ENCODE measurements at regions not wholly inside any gene's neighbourhood (a gene's known extent, or its start where the extent isn't known, plus 50 kb on each side); places are given as distances from the start of the nearest gene placed in this dataset.

DNA sequence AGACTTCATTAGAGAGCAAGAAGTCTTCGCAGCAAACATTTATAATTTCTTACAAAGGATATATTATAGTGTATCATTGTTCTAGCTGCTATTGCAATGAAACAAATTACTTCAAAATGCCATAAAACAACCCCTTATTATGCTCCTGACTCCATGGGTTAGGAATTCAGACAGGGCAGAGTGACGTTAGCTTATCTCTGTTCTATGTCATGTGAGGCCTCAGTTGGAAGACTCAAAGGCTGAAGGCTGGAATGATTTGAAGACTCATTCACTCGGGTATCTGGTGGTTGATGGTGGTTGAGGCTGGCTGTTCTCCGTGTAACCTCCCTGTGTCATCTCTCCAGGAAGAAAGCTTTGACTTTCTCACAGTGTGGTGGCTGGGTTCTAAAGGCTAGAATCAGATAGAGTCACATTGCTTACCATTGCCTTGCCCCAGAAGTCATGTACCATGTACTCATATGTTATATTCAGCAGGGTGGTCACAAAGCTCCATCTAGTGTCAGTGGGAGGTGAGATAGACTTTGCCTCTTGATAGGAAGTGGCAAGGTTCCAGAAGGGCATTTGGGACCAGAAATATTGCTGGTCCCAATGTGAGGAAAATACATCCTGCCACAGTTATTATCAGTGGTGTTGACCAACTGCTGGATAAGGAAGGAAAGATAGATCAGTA is 226.9 kb downstream of the TMEM38B start:
- no peak for DNase-seq (ENCODE audit: low spot score)

DNA sequence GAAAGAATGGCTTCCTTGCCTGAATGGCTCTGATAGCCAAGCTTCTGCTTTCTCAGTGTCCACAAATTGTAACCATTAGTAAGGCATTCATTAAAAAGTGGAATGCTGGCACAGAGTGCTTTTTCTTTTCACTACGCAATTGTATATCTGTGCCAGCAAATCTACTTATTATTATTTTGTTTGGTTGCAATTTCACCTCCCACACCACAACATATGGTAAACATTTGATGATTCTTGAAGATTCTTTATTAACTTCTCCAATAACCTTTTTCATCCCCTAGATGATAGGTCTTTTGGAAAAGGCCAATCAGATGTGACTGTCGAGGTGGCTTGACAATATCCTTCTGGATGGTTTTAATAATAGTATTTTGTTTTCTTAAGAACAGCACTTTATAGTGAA is 234.1 kb downstream of the TMEM38B start:
- no peak for DNase-seq (ENCODE audit: low spot score)

DNA sequence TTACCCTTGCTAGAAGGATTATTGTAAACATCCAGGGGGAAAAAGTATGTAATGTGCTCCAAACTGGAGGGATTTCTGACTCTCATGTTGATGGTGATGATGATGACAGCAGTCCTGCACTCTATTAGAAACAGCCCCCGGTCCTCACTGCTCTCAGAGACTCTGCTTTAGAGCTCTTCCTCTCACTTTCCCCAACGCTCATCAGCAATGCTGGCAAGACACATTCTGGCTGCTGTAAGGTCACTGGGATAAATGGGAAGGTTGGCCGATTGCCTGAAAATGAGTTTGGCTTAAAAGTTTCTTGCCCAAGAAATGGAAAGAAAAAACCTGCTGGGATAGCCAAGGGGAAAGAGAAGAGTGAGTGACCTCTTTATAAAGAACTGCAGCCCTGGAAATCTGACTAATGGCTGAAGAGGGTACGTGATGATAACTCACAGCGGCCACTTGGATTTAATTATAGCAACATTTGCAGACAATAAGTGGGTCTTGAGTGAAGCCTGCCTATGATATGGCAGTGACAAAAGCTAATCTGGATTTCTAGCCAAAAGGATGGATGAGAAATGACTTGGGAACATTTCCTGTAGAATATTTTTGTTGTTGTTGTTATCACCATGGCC is 235.8 kb downstream of the TMEM38B start:
- no peak for DNase-seq (ENCODE audit: low spot score)

- no peak for DNase-seq (ENCODE audit: low spot score)
Measured at GRCh38 chr9:105932276-105932675, 237.9 kb downstream of the TMEM38B start.

GRCh38 chr9:105950448-105950847 is 256.1 kb downstream of the TMEM38B start:
- DNase-seq (ENCODE audit: low spot score), result no peak

GRCh38 chr9:105950894-105951293 is 256.6 kb downstream of the TMEM38B start:
- no peak for DNase-seq (ENCODE audit: low spot score)

DNA sequence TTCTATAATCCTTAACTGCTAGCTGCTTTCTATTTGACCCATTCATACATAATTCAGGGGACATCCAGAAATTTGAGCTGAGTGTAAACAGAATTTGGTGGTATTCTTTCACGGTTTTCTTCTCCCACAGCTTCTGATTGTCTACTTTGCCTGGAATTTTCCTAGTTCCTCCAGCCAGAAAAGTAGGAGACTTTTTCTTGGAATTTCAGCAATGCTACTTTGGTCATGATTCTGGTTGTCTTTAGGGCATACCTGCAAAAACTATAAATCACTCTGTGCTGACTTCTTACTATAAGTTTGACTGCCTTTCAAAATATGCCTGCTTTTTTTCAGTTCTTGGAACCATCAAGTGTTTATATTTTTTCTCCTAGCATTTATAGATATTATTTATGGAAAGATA is 260.2 kb downstream of the TMEM38B start:
- DNase-seq (ENCODE audit: low spot score), result no peak

DNA sequence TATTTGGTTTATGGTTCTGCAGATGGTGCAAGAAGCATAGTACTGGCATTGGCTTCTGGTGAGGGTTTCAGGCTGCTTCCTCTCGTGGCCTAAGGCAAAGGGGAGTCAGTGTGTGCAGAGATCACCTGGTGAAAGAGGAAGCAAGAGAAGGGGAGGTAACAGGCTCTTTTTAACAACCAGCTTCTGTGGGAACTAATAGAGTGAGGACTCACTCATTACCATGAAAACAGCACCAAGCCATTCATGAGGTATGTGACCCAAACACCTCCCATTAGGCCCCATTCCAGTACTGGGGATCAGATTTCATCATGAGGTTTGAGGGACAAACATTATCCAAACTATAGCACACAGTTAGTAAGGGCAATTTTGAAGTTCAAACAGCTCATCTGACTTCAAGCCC is 263.5 kb downstream of the TMEM38B start:
- no peak for DNase-seq (ENCODE audit: low spot score)

DNA sequence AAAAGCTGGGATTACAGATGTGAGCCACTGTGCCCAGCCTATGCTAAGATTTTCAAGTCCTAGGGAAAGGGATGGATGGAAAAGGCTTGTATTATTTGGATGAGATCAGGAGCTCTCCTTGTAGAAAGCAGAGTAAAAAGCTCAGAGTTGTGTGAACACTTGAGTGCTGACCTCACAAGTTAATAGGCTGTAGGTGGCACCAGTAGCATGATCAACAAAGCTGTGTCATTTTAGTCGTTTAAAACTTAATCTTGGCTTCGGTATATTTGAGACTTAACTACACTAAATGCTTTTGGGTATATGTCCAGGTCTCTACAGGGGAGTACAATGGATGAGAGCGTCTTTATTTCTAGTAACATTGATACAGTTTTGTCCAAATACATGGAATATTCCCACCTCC is 264.2 kb downstream of the TMEM38B start:
- no peak for DNase-seq (ENCODE audit: low spot score)

DNA sequence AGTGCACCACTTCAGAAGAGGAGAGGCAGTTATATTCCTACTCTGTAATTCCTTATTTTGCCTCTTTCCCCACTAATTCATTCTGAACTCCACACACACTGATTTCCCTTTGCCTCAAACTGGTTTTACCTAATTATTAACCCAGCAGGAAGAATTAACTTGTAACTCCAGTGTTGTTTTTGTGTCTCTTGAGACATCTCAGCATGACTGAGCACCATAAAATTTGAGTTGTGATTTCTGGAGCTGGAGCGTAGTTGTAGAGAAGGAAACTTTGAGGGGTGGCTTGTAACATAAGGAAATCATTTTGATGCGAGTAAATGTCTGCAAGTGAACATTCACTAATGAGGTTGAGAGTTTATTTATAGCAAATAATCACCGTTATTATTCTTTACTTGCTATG is 265.2 kb downstream of the TMEM38B start:
- DNase-seq (ENCODE audit: low spot score), result no peak

GRCh38 chr9:105963343-105964099 is 269.2 kb downstream of the TMEM38B start:
- DNase-seq (ENCODE audit: low spot score), result no peak

DNA sequence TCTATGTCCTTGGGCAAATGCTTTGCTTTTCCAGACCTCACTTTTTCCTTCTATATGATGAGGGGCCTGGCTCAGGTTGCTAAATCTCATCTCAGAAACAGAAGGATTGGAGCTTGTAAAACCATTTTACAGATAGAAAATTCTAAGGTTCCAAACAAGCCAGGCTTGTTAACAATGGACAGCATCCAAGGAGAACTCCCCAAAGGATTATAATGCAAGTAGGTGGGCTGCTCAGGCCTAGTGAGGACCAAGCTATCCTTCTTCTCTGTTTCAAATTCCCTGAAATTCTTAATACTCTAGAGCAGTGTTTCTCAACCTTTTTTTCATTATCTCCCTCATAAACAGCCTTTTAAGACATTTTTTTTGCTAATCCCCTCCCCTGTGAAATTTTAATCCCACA is 269.8 kb downstream of the TMEM38B start:
- no peak for DNase-seq (ENCODE audit: low spot score)

- no peak for DNase-seq (ENCODE audit: low spot score)
Measured at GRCh38 chr9:105966834-105967233, 272.5 kb downstream of the TMEM38B start.

- no peak for DNase-seq (ENCODE audit: low spot score)
Measured at GRCh38 chr9:105967248-105967647, 272.9 kb downstream of the TMEM38B start.

DNA sequence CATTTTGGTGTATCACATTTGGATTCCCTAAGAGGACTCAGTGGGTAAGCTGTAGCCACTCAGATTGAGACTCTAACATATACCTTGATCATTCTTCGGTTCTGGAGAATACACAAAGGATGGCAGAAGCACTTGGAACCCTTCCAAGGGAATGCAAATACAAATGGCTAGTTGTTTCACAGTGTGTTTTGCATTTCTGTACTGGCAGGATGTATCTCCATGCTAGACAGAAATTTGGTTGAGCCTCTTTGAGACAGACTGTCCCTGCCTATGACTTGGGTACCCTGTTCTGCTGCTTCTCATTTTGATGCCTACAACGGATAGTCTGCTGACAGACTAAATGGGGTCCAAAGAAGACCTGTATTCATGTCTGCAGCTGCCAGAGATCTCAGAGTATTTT is 273.5 kb downstream of the TMEM38B start:
- no peak for DNase-seq (ENCODE audit: low spot score)

- DNase-seq (ENCODE audit: low spot score), result no peak
Measured at GRCh38 chr9:105968811-105969466, 274.6 kb downstream of the TMEM38B start.

GRCh38 chr9:105969636-105970035 is 275.3 kb downstream of the TMEM38B start:
- no peak for DNase-seq (ENCODE audit: low spot score)

DNA sequence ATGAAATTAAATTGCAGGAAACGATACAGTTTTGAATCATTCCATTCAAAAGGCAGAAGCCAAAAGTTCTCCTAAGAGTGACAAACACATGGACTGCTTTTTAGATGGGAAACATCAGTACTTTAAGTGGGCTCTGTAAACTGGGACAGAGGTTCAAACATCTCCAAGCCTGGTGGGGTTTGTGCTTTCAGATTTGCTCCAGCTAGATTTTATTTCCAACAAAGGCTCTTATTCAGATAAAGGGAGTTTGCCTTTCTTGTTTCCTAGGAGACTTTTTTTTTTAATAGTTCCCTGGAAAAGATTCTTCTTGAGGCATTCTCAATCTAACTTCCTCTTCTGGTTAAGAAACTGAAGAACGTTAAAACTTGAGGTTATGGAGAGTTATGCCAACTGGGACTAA is 277.6 kb downstream of the TMEM38B start:
- DNase-seq (ENCODE audit: low spot score), result no peak

DNA sequence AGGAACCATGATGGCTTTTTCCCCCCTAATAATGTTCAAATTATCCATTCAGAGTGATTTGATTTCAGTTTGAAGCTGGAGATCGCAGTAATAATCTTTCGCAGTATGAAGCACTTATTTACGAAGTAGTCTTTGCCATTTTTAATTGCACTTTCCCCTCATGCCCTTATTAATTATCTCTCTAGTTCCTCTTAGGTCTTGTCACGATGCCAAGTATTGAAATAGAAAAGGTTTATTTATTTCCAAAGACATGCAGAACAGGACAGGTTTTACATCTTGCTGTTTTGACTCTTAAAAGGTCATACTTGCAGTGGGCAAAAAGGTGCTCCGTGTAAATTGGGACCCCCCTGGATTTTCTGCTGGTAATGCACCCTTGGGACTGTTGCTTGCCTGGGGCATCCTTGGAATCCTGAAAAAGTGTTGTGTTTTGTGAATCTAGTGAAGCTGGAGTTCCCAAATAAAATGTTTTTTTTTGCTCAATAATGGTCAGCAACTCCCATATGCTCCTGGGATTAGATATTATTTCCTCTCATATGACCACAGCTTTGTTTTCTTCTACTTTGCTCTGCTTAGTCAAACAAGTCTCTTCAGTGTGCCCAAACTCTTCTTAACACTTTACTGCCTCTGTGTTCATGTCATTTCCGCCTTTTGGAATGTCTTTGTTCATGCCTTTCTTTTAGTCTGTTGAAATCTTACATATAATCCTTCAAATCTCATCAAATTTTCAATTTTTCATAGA is 278.3 kb downstream of the TMEM38B start:
- DNase-seq (ENCODE audit: low spot score), result no peak

GRCh38 chr9:105973951-105974351 is 279.6 kb downstream of the TMEM38B start:
- DNase-seq (ENCODE audit: low spot score), result no peak

DNA sequence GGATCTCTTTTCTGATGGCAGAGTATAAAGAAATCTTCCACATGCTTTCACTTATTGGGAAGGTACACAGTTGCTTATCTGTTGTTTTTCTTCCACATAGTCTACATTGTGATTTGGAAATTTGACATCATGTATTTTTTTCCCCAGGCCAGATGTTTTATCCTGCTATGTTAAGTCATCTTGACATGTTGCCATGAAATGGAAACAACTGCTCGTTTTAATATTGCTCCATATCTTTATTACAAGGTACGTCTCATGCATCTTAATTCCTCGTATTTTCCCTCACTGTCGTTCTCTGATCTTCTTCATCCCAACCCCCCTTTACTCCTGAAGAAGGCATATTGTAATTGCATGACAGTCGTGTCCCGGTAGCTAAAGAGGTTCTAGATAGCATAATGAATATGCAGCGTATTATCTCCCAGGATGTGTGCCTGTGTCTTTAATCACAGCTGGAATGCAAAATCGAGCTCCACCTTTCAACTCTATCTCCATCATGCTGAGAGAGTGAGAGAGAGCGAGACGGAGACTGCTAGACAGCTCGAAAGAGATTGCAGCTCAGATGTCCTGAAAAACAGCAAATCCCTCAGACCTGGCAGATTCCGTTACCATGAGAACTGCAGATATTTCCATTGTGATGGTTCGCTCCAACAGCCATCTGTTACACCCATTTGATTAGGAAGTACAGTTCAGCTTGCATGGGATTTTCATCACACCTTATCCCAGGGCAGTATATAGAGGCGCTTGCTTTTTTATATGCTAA is 281.7 kb downstream of the TMEM38B start:
- no peak for DNase-seq (ENCODE audit: low spot score)

Measured in GM03348 (cell line).